ENCODE measurements at regions not wholly inside any gene's neighbourhood (a gene's known extent, or its start where the extent isn't known, plus 50 kb on each side); places are given as distances from the start of the nearest gene placed in this dataset.
A peak's percentile ranks its signal among the peaks of the same experiment; 100 is the strongest.
"Not testable (repeated sequence)": the region's sequence is repeated elsewhere in the genome, so short reads cannot be mapped to it uniquely, and the experiment has no call there.

DNA sequence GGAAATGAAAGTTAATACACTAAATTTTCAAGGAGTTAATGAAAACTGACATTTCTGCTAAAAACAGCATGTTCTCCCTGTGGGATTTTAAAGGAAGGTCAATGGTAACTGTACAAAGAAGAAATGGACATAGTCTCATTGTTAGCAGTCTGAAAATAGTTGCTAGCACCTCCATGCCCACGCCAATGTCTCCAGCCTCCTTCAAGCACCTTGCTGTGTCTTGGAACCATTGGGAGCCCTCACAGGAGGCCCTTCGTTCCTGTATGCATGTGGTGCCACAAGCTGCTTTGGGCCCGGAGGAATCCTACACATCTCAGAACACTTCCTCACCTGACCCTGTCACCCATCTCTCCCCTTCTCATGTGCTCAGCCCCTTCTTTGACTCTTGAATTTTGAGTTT, 2888.1 kb downstream of the RPIA start:
- not testable (repeated sequence) for H3K4me3 ChIP-seq (ENCODE audit: control insufficient read depth, low read depth, low read length); DNase-seq (ENCODE audit: low read depth)

DNA sequence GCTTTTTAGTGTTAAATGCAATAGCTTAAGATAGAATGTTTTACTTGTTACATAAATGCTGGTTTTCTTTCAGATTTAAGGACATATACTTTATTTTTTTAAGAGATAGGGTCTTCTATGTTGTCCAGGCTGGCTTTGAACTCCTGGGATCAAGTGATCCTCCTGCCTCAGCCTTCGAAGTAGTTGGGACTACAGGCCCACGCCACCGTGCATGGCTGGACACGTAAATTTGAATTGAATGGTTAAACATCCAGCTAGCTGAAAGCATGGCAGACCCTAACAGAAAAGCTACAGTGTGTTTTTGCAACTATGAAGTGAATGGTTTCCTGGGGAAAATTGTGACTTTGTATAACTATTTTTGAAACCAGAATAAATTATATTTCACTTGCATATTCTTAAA, 2888.6 kb downstream of the RPIA start:
- H3K4me3 ChIP-seq (ENCODE audit: control insufficient read depth, low read depth, low read length); DNase-seq (ENCODE audit: low read depth): not testable (repeated sequence)

DNA sequence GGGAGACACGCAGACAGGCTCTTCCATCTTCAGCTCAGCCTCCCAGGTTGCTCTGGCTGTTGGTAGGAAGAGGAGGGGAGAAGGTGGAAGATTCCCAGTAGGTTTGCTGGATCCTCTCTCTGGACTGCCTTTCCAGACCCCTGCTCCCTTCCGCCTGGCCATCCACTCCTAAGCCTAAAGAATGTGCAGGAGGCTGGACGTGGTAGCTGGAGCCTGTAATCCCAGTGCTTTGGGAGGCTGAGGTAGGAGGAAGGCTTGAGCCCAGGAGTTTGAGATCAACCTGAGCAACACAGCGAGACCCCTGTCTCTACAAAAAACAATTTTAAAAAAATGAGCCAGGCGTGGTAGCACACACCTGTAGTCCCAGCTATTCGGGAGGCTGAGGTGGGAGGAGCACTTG, 2895.6 kb downstream of the RPIA start:
- H3K4me3 ChIP-seq (ENCODE audit: control insufficient read depth, low read depth, low read length); DNase-seq (ENCODE audit: low read depth): not testable (repeated sequence)

DNA sequence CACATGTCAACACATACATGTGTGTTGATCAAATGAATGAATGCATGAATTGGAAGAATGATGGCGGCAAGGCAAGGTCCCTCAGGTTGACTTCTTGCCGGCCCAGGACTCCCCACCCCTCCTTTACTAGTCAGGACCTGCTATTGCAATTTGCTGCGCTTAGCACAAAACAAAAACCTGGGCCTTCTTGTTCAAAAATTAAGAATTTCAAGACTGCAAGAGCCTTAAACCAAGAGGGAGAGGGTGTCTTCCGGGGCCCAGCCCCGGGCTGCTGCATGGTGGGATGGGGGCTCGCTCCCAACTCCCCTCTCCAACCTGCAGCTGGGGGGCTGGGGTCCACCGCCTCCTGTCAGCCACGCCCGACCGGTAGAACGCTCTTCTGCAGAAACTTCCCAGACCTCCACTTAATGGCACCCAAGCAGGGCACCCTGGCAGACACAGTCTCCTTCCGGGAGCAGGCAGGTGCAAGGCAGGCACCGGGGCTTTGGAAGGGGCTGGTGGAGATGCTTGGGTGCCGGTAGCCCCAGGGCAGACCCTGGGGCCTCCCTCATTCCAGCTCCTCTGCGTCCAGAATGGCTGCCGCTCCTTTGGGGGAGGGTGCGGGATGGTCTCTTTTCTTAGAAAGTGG, 2896.5 kb downstream of the RPIA start:
- not testable (repeated sequence) for DNase-seq (ENCODE audit: low read depth); H3K4me3 ChIP-seq (ENCODE audit: control insufficient read depth, low read depth, low read length)

DNA sequence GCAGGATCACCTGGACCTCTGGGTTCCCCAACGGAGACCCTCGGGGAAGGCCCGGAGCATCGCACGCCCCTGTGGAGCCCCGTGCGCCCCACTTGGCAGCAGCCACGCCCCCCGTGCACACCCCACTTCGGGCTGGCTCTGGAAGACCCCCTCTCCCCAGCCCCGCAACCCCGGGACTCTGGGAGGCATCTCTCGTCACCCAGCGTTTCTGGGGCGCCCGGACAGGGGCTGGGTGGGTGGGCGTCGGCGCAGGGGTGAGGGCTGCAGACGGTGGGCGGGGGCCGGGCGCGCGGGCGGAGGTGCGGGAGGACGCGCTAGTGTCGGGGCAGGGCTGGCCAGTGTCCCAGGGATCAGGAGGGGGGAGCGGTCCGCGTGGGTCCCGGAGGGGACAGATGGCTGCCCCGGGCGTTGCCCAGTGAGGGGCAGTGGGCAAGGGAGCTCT, 2897.3 kb downstream of the RPIA start:
- DNase-seq (ENCODE audit: low read depth); H3K4me3 ChIP-seq (ENCODE audit: control insufficient read depth, low read depth, low read length): not testable (repeated sequence)

DNA sequence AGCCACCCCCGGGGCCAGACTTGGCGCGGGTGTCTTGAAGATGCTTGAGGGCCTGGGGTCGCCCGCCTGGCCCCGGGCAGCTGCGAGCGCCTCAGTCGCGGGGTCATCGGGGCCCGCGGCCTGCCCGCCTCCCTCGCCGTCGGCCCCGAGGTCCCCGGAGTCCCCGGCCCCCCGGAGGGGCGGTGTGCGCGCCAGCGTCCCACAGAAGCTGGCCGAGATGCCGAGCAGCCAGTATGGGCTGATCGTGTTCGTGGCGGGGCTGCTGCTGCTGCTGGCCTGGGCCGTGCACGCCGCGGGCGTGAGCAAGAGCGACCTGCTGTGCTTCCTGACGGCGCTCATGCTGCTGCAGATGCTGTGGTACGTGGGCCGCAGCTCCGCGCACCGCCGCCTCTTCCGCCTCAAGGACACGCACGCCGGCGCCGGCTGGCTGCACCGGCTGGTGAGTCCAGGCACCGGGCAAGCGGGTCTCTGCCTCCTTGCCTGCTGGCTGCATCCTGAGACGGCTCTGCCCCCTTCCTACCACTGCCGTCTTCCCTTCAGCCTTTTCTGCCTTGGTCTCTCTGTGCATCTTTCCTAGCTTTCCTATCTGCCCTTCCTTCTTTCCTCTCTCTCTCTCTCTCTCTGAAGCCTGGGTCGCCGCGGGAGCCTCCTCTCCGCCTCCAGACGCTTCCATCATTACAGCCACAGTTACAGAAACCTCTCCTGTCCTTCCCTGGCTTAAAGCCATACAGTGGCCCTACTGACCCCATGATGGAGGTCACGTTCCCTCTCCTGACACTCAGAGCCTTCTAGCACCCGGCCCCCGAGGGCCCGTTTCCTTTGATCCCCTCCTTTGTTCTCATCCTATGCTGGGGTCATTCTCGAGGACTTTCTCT, 2898.2 kb downstream of the RPIA start:
- not testable (repeated sequence) for DNase-seq (ENCODE audit: low read depth); H3K4me3 ChIP-seq (ENCODE audit: control insufficient read depth, low read depth, low read length)

DNA sequence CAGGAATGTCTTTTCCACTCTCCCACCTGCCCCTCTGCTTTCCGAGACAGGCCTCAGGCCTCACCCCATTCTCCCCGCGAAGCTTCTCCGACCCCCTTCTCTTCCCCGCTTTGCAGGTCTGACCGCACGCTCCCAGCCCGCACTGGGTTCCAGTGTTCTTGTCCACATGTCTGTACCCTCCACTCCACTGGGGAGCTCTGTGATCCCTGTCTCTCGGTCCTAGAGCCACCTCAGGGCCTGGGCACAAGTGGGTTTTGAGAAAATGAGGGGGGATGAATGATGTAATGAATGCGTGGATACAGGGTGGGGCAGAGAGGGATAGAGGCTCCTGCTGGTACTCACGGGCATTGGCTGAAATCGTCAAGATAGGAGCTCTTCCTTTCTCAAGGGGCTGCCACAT, 2898.9 kb downstream of the RPIA start:
- not testable (repeated sequence) for DNase-seq (ENCODE audit: low read depth); H3K4me3 ChIP-seq (ENCODE audit: control insufficient read depth, low read depth, low read length)

DNA sequence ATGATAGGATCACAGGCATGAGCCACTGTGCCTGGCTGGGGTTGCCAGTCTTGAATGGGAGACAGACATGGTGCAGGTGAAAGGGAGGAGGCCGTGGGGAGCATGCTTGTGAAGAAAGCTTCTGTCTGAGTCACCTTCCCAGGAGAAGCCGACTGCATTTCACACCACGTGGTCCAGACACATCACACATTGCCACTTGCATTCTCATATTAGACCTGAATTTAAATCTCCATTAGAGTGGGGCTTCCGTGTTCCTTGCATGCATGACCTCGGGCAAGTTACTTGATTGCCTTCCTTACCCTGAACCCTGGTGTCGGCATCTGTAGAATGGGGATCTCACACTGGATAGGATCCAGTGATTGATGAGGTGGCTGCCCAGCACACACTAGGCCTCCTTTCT, 2899.6 kb downstream of the RPIA start:
- not testable (repeated sequence) for DNase-seq (ENCODE audit: low read depth); H3K4me3 ChIP-seq (ENCODE audit: control insufficient read depth, low read depth, low read length)

DNA sequence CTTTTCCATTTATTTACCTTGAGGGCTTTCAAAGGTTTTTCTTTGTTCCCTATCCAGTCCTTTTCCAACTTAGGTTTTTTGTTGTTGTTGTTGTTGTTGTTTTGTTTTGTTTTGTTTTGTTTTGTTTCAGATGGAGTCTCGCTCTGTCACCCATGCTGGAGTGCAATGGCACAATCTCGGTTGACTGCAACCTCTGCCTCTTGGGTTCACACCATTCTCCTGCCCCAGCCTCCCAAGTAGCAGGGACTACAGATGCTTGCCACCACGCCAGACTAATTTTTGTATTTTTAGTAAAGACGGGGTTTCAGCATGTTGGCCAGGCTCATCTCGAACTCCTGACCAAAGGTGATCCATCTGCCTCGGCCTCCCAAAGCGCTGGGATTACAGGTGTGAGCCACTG, 2906.0 kb downstream of the RPIA start:
- not testable (repeated sequence) for DNase-seq (ENCODE audit: low read depth); H3K4me3 ChIP-seq (ENCODE audit: control insufficient read depth, low read depth, low read length)

DNA sequence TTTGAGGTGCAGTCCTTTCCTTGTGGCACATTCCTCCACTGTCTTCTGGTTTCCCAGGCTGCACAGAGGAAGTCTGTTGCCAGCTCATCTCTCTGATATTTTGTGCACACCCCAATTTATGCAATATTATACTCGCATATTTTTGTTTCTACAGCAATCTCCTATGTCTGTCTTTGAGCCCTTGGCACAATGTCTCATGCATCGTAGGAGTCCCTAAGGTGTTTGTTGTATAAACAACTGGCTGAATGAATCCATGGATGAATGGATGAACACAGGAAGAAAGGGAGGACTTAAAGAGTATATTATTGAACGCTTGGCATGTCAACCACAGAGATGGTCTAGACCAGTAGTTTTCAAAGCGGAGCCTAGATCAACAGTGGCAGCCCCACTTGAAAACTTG, 2907.0 kb downstream of the RPIA start:
- H3K4me3 ChIP-seq (ENCODE audit: control insufficient read depth, low read depth, low read length) = not testable (repeated sequence)
- DNase-seq (ENCODE audit: low read depth) = peak; percentile 4

DNA sequence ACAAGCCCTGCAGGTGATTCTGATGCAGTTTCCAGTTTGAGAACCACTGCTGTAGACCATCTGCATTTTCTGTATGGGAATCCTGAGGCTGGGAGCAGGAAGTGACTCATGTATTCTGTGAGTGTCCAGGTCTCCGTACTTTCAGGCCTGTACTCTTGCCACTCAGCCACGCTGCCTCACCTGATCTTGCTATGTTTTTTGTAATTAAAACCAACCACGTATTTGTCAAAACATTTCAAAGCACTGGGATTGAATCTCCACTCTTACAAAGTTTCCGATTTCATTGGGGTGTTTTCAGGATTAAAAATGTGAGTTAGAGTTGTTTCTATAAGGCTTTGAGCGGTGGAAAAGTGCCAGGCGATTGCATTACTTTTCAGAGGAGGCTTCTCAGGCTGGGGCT, 2907.5 kb downstream of the RPIA start:
- not testable (repeated sequence) for H3K4me3 ChIP-seq (ENCODE audit: control insufficient read depth, low read depth, low read length)

DNA sequence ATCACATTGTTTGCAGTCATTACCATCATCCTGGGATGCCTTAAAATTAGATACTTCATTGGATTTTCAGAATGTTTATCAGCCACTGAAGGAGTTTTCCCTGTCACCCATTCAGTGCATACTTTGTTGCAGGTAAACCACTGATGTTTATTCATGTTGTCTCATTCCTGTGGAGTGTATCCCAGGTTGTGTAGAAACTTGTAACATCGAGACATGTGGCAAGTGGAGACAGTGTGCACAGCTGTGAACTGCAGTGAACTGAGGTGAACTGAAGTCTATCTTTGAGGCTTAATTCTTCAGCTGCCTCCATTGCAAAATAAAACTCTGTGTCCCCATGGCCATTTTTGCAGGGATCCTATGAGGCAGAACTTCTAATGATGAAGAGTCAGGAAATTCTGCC, 2911.4 kb downstream of the RPIA start:
- not testable (repeated sequence) for DNase-seq (ENCODE audit: low read depth); H3K4me3 ChIP-seq (ENCODE audit: control insufficient read depth, low read depth, low read length)

More for the DNA sequence above, 2907.5 kb downstream of the RPIA start:
- not testable (repeated sequence) for DNase-seq (ENCODE audit: low read depth)

DNA sequence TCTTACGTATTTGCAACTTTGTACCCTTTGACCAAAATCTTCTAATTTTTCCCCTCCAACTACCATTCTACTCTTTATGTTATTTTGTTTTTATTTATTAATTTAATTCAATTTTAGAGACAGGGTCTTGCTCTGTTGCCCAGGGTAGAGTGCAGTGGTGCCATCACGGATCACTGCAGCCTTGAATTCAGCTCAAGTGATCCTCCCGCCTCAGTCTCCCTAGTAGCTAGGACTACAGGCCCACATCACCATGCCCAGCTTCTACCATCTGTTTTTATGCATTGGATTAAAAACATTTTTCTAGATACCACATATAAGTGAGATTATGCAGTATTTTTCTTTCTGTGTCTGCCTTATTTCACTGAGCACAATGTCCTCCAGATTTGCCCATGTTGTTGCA, 2912.5 kb downstream of the RPIA start:
- not testable (repeated sequence) for DNase-seq (ENCODE audit: low read depth); H3K4me3 ChIP-seq (ENCODE audit: control insufficient read depth, low read depth, low read length)

DNA sequence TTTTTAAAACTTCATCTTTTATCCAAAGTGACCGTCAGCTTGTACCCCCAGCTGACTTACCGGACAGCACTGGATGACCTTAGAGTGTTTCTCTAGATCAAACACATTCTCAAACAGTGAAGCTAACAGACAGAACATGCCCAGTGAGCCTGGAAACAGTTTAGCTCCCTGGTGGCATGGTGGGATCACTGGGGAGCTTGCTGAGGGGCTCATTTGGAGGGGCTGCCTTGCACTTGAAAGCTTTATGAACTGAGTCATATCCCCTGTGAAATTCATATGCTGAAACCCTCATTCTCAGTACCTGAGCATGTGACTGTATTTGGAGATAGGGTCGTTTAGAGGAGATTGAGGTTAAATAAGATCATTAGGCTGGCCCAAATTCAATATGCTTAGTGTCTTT, 2913.2 kb downstream of the RPIA start:
- not testable (repeated sequence) for H3K4me3 ChIP-seq (ENCODE audit: control insufficient read depth, low read depth, low read length); DNase-seq (ENCODE audit: low read depth)

DNA sequence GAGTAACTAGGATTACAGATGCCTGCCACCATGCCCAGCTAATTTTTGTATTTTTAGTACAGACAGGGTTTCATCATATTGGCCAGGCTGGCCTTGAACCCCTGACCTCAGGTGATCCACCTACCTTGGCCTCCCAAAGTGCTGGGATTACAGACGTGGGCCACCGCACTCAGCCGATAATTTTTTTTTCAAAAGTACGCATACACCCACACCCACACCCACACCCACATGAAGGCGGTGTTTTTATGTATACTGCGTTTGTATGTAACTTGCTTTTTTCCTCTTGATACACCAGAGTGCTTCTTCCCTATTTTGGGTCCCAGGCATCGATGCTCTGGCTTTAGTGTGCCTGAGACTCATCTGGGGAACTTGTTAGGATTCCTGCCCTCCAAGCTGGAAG, 2932.3 kb downstream of the RPIA start:
- not testable (repeated sequence) for DNase-seq (ENCODE audit: low read depth); H3K4me3 ChIP-seq (ENCODE audit: control insufficient read depth, low read depth, low read length)

DNA sequence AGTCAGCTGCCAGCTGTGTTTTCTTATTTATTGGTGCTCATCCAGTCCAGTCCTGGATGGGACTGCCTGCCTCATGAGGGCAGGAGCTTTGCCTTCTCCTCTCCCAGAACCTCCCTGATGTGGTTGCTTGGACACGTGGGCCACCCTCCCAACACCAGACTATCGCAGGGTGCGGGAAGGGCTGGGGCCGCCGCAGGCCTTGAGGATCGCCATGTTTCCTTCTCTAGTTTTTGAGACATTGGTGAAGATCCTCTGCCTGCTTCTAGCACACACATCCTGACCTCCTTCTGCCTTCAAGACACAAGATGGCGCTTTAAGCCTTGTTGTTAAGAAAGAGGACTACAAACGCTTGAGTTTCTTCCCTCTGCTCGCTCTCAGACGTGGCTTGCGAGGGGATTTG, 2937.0 kb downstream of the RPIA start:
- H3K4me3 ChIP-seq (ENCODE audit: control insufficient read depth, low read depth, low read length); DNase-seq (ENCODE audit: low read depth): not testable (repeated sequence)

DNA sequence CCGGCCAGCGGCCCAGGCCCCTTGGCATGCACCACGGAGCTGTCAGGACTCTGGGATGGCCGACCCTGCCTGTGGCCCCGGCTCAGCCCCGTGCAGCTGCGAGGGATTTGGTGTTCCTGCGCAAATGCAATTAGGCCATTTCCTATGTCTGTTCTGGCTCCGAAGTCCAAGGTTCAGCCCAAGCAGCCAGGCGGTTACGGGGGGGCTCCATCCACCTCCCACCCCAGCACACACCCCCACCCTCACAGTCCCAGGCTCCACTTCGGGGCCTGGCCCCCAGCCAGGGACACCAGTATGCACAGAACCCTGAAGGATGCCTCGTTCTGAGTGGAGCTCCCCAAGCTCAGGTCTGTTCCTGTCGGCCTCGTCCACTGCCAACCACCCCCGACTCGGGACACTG, 2965.7 kb downstream of the RPIA start:
- DNase-seq (ENCODE audit: low read depth); H3K4me3 ChIP-seq (ENCODE audit: control insufficient read depth, low read depth, low read length): not testable (repeated sequence)

DNA sequence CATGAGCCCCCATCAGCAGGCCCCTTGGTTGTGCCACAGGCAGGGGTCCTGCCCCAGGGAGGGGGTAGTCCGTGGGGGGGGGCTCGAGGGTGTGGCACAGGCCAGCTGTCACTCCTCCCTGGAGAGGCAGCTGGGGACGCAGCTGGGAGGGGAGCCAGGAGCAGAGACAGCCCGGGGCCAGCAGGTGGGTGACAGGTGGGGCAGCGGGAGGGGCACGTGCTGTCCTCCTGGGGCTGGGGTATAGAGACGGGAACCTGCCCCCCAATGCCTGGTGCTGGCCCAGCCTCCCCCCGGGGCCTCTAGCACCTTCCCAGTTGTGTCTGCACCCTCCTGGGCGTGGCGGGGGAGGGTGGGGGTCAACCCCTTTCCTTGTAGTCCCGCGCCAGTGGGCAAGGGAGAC, 2966.9 kb downstream of the RPIA start:
- not testable (repeated sequence) for DNase-seq (ENCODE audit: low read depth); H3K4me3 ChIP-seq (ENCODE audit: control insufficient read depth, low read depth, low read length)

DNA sequence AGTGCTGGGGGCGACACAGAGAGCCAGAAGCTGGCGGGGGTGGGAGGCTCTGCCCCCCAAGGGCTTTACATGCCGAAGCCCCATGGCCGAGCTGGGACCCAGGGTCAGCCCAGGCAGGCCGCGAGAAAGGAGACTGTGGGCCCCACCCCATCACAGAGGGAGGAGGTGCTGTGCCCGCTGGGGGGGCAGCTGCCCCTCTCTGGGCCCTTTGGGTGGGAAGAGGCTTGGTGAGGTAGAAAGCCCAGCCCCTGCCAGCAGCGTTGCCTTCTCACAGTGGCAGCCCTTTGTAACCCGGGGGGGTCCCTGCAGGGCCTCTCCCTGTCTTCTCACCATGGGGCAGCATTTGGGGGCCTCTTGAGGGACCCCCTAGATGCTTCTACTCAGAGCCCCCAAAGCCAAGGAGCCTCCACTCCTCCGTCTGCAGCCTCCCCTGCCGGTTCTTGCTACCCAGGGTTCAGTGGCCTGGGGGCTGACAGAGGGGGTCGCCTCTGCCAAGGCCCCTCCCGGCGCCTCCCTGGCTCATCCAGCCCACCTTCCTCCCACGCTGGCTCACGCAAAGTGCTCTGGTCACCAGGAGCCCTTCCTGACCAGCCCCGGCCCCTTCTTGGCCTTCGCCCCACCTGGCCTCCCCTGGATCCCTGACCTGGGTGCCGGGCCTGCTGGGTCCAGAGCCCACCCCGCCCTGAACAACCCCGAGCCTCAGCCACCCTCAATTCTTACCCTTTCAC, 2967.9 kb downstream of the RPIA start:
- DNase-seq (ENCODE audit: low read depth) = not testable (repeated sequence)
- peak overlapping the region; percentile 48 for H3K4me3 ChIP-seq (ENCODE audit: control insufficient read depth, low read depth, low read length)

Measured in AG09309 (cell line).